HEK293 (cell line): ENCODE measurements at regions not wholly inside any gene's neighbourhood (a gene's known extent, or its start where the extent isn't known, plus 50 kb on each side); places are given as distances from the start of the nearest gene placed in this dataset.

ENCODE experiments used
- KLF1 ChIP-seq: fragments of 450-650 bp; formaldehyde crosslinking; IDR thresholded peaks from 2 replicates; pipeline ENCODE4 v1.5.1; 2016; ENCODE audit warnings: missing biosample characterization, missing genetic modification characterization
- SP2 ChIP-seq: fragments of 450-650 bp; formaldehyde crosslinking; IDR thresholded peaks from 2 replicates; pipeline ENCODE4 v1.5.1; 2016; ENCODE audit warnings: missing biosample characterization, missing genetic modification characterization
- ZBTB17 ChIP-seq: fragments of 450-650 bp; formaldehyde crosslinking; IDR thresholded peaks from 2 replicates; pipeline ENCODE4 v1.5.1; 2016; ENCODE audit warnings: missing biosample characterization, missing genetic modification characterization
- ZNF138 ChIP-seq: fragments of 450-650 bp; formaldehyde crosslinking; IDR thresholded peaks from 2 replicates; pipeline ENCODE4 v1.5.1; 2016; ENCODE audit warnings: missing biosample characterization, missing genetic modification characterization, borderline replicate concordance
- ZNF221 ChIP-seq: fragments of 450-650 bp; formaldehyde crosslinking; IDR thresholded peaks from 2 replicates; pipeline ENCODE4 v1.5.1; 2017; ENCODE audit warnings: missing biosample characterization, missing genetic modification characterization, borderline replicate concordance
- ZNF274 ChIP-seq, 2 experiments: fragments of 200-500 bp in 1 of 2; fragments of 450-650 bp in 1 of 2; sonication (Bioruptor generic) in 1 of 2; formaldehyde crosslinking in 1 of 2; IDR thresholded peaks; 2 replicates each; pipeline versions ENCODE4 v1.5.1 to v1.6.1; 2014 to 2016; ENCODE audit warnings: borderline replicate concordance in 1 of 2, inconsistent platforms in 1 of 2, low read length in 1 of 2, missing biosample characterization in 1 of 2, missing genetic modification characterization in 1 of 2
- ZNF302 ChIP-seq: fragments of 450-650 bp; formaldehyde crosslinking; IDR thresholded peaks from 2 replicates; pipeline ENCODE4 v1.5.1; 2016; ENCODE audit warnings: missing biosample characterization, missing genetic modification characterization, low read depth
- ZNF624 ChIP-seq: fragments of 450-650 bp; formaldehyde crosslinking; IDR thresholded peaks from 2 replicates; pipeline ENCODE4 v1.5.1; 2017; ENCODE audit warnings: missing biosample characterization, missing genetic modification characterization
- TF ChIP-seq, protein P1 (sequence below): fragments of 450-650 bp; formaldehyde crosslinking; IDR thresholded peaks from 2 replicates; pipeline ENCODE4 v1.5.1; 2016; ENCODE audit warnings: missing biosample characterization, missing genetic modification characterization
- TF ChIP-seq, protein P2 (sequence below): fragments of 450-650 bp; formaldehyde crosslinking; IDR thresholded peaks from 2 replicates; pipeline ENCODE4 v1.5.1; 2016; ENCODE audit warnings: missing biosample characterization, missing genetic modification characterization

DNA sequence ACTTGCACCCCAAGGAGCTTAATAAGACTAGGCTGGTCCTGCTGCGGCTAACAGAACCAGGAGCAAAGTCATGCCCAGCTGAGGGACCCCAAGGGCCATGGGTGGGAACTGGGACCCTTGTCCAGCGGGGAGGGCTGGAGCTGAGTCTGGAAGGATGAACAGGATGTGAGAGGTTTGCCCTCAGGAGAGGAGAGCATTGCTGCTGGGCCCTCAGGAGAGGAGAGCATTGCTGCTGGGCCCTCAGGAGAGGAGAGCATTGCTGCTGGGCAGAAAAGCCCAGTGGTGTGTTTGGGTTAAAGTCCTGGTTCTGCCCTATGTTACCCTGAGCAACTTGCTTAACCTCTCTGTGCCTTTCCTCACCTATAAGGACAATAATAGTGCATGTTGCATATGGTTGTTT lies 125.8 kb downstream of the MACROH2A1 start:
- TF ChIP-seq, protein P1, sequence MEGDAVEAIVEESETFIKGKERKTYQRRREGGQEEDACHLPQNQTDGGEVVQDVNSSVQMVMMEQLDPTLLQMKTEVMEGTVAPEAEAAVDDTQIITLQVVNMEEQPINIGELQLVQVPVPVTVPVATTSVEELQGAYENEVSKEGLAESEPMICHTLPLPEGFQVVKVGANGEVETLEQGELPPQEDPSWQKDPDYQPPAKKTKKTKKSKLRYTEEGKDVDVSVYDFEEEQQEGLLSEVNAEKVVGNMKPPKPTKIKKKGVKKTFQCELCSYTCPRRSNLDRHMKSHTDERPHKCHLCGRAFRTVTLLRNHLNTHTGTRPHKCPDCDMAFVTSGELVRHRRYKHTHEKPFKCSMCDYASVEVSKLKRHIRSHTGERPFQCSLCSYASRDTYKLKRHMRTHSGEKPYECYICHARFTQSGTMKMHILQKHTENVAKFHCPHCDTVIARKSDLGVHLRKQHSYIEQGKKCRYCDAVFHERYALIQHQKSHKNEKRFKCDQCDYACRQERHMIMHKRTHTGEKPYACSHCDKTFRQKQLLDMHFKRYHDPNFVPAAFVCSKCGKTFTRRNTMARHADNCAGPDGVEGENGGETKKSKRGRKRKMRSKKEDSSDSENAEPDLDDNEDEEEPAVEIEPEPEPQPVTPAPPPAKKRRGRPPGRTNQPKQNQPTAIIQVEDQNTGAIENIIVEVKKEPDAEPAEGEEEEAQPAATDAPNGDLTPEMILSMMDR (tag by site-specific recombination): no peak
- no peak for TF ChIP-seq ZBTB17
- TF ChIP-seq, protein P2, sequence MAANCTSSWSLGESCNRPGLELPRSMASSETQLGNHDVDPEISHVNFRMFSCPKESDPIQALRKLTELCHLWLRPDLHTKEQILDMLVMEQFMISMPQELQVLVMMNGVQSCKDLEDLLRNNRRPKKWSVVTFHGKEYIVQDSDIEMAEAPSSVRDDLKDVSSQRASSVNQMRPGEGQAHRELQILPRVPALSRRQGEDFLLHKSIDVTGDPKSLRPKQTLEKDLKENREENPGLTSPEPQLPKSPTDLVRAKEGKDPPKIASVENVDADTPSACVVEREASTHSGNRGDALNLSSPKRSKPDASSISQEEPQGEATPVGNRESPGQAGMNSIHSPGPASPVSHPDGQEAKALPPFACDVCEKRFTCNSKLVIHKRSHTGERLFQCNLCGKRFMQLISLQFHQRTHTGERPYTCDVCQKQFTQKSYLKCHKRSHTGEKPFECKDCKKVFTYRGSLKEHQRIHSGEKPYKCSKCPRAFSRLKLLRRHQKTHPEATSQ (tag by site-specific recombination): no peak
- TF ChIP-seq ZNF274 (IDR thresholded peaks at IDR 0.05; ENCODE audit: low read length): no peak
- TF ChIP-seq ZNF274 (tag by site-specific recombination; IDR thresholded peaks at IDR 0.05; ENCODE audit: borderline replicate concordance): no peak
- TF ChIP-seq ZNF624 (tag by site-specific recombination): no peak
- TF ChIP-seq ZNF138 (tag by site-specific recombination): no peak
- no peak for TF ChIP-seq ZNF302 (tag by site-specific recombination)
- no peak for TF ChIP-seq ZNF221
- TF ChIP-seq SP2 (tag by site-specific recombination): no peak
- no peak for TF ChIP-seq KLF1 (tag by site-specific recombination)
